GM12872 (cell line): ENCODE measurements at regions not wholly inside any gene's neighbourhood (a gene's known extent, or its start where the extent isn't known, plus 50 kb on each side); places are given as distances from the start of the nearest gene placed in this dataset.

Experiments used
- TF ChIP-seq, protein P1 (sequence below): IDR thresholded peaks from 3 replicates; pipeline ENCODE4 v1.5.1; 2011; ENCODE audit warnings: low read depth, mild to moderate bottlenecking, low read length, moderate library complexity; ENCODE audit not compliant: insufficient read depth

- TF ChIP-seq, protein P1, sequence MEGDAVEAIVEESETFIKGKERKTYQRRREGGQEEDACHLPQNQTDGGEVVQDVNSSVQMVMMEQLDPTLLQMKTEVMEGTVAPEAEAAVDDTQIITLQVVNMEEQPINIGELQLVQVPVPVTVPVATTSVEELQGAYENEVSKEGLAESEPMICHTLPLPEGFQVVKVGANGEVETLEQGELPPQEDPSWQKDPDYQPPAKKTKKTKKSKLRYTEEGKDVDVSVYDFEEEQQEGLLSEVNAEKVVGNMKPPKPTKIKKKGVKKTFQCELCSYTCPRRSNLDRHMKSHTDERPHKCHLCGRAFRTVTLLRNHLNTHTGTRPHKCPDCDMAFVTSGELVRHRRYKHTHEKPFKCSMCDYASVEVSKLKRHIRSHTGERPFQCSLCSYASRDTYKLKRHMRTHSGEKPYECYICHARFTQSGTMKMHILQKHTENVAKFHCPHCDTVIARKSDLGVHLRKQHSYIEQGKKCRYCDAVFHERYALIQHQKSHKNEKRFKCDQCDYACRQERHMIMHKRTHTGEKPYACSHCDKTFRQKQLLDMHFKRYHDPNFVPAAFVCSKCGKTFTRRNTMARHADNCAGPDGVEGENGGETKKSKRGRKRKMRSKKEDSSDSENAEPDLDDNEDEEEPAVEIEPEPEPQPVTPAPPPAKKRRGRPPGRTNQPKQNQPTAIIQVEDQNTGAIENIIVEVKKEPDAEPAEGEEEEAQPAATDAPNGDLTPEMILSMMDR = no peak
Observed at GRCh38 chr21:20004367-20004766, 993.8 kb upstream of the NCAM2 start.

- TF ChIP-seq, protein P1 = no peak
Observed at GRCh38 chr21:20010691-20011200, 987.5 kb upstream of the NCAM2 start.

GRCh38 chr21:20013851-20014250 is 984.4 kb upstream of the NCAM2 start:
- TF ChIP-seq, protein P1 = no peak

DNA sequence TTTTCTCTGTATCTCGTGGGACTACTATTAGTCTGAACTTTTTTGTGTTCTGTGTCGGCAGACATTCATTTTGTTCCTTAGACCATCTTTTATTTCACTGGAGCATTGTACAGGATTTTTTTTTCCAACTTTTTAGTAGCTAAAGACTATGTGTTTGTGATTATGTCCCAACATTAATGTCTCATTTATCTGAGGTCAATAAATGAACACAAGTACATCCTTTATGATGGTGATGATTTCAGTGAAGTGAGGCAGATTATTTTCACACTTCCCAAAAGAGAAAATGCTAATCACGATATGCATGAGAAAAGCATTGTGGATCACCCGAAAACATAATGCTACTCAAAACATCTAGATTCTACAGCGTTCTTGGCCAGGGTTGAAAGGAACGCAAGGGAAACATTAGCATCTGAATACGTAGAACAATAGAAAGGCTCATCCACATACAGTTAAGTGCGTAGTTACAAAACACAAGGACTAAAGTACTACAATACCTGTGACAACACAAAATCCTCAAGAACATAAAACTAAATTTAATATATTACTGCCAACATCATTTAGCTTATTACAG is 981.7 kb upstream of the NCAM2 start:
- TF ChIP-seq, protein P1 = no peak

GRCh38 chr21:20020026-20020425 is 978.2 kb upstream of the NCAM2 start:
- TF ChIP-seq, protein P1 = no peak

- TF ChIP-seq, protein P1 = no peak
Observed at GRCh38 chr21:20023193-20023592, 975.0 kb upstream of the NCAM2 start.

GRCh38 chr21:20024741-20025140 is 973.5 kb upstream of the NCAM2 start:
- TF ChIP-seq, protein P1 = no peak
